LNCaP clone FGC (cell line): ENCODE measurements at regions not wholly inside any gene's neighbourhood (a gene's known extent, or its start where the extent isn't known, plus 50 kb on each side); places are given as distances from the start of the nearest gene placed in this dataset.

ENCODE experiments used
- DNase-seq: peaks from one replicate; pipeline ENCODE4 v3.0.0-alpha.2; 2011; ENCODE audit warnings: low read depth
- H3K4me3 ChIP-seq: 2 replicates; pipeline ENCODE4 v1.5.1; 2011; ENCODE audit warnings: mild to moderate bottlenecking, low read depth, low read length, control low read depth
- TF ChIP-seq, protein P1 (sequence below): IDR thresholded peaks from 2 replicates; pipeline ENCODE4 v1.5.1; 2012; ENCODE audit warnings: mild to moderate bottlenecking; ENCODE audit not compliant: control insufficient read depth, insufficient read depth; ENCODE audit errors: extremely low read depth

DNA sequence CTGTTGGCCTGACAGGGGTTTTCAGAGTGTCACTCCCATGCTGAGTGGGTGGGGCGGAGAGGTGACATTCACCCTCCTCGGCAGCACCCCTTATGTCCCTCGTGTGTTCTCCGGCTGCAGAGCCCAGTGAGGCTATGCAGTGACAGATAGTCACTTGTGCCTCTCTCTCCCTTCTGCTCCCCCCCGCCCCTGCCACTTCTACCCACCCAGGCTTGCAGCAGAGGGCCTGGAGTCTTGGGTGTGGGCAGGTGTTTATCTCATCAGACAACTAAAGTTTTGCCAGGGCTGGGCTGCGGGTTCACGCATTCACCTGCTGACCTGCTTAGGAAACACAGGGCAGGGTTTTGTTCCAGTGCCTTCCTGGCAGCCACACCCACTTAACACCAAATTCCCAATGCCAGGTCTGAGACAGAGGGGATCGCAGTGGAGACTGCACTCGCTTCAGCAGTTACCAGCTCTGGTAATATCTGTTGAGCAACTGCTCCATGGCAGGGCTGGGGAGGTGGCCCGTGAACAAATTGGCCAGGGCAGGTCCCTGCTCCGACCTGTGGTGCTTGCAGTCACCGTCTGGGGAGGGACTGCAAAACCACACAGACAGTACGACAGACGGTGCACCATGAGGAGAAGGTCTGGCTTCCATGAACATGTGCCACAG is 50.5 kb upstream of the ADA2 start:
- TF ChIP-seq, protein P1, sequence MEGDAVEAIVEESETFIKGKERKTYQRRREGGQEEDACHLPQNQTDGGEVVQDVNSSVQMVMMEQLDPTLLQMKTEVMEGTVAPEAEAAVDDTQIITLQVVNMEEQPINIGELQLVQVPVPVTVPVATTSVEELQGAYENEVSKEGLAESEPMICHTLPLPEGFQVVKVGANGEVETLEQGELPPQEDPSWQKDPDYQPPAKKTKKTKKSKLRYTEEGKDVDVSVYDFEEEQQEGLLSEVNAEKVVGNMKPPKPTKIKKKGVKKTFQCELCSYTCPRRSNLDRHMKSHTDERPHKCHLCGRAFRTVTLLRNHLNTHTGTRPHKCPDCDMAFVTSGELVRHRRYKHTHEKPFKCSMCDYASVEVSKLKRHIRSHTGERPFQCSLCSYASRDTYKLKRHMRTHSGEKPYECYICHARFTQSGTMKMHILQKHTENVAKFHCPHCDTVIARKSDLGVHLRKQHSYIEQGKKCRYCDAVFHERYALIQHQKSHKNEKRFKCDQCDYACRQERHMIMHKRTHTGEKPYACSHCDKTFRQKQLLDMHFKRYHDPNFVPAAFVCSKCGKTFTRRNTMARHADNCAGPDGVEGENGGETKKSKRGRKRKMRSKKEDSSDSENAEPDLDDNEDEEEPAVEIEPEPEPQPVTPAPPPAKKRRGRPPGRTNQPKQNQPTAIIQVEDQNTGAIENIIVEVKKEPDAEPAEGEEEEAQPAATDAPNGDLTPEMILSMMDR = no peak
- H3K4me3 ChIP-seq = no peak overlapping the region
- no peak for DNase-seq

DNA sequence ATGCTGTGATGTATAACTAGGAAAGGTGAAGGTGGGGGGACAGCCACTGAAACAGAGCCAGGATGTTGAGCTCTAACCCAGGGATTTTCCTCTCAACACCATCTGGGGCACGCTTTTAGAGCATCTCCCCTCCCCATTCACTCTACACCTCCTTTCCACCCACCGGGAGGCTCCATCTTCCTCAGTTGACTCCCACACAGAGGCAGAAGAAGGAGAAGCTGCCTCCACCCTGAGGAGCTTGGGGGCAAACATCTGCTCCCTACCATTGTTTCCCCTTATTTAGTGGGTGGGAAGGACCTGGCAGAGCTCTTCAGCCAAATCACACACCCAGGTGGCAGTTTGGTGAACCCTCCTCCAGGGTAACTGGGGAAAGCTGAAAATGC is 50.0 kb upstream of the ADA2 start:
- H3K4me3 ChIP-seq = no peak overlapping the region
- no peak for DNase-seq
- TF ChIP-seq, protein P1 = no peak
